ENCODE measurements at regions not wholly inside any gene's neighbourhood (a gene's known extent, or its start where the extent isn't known, plus 50 kb on each side); places are given as distances from the start of the nearest gene placed in this dataset.

GRCh38 chr15:31559786-31560185, 233.2 kb downstream of the KLF13 start:
- Histone ChIP-seq H3K27me3 (ENCODE audit: low read length) (no peaks in the 10 kb centered on the region), H4K20me1 (ENCODE audit: insufficient read depth, low read depth, low read length) (no peaks in the 10 kb centered on the region), H3K9me3 (ENCODE audit: low read length) (no peaks in the 10 kb centered on the region), H3K9me2 (replicated peaks; ENCODE audit: insufficient read depth, low read length) (no peaks in the 10 kb centered on the region), H2AFZ (ENCODE audit: low read length) (no peak overlapping the region), H3K36me3 (ENCODE audit: insufficient read depth, low read length) (no peaks in the 10 kb centered on the region), H3K4me2 (ENCODE audit: low read depth, low read length, poor library complexity, severe bottlenecking) (no peak overlapping the region), H3K4me1 (ENCODE audit: low read length) (no peaks in the 10 kb centered on the region), H3K4me3 (ENCODE audit: low read length) (no peak overlapping the region), H3K27ac (ENCODE audit: low read length) (no peak overlapping the region), H3K79me2 (ENCODE audit: low read length) (no peaks in the 10 kb centered on the region), H3K9ac (ENCODE audit: low read length) (no peak overlapping the region)
- no peak for DNase-seq

GRCh38 chr15:31560643-31561042, 234.0 kb downstream of the KLF13 start:
- no peak for DNase-seq
- H3K36me3 ChIP-seq (ENCODE audit: insufficient read depth, low read length): no peaks in the 10 kb centered on the region

DNA sequence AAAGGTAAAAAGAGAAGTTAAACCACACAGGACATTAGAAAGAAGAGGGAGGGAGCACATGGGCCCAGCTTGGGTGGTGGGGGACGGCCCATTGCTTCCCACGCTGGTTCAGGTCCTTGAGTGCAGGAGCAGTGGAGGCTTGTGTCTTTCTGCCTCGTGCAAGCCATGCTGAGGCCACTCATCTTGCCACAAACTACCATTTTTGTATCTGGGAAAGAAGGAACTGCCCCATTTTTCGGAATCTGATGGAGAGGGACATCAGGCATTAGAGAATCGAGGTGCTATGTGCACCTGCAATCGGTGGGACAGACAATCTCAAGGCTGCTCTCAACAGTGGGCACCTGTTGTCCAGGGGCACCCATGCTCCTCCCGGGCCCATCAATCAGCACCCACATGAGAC, 234.5 kb downstream of the KLF13 start:
- DNase-seq: no peak
- Histone ChIP-seq H3K4me2 (ENCODE audit: low read depth, low read length, poor library complexity, severe bottlenecking) (no peak overlapping the region), H3K36me3 (ENCODE audit: insufficient read depth, low read length) (no peaks in the 10 kb centered on the region), H3K27me3 (ENCODE audit: low read length) (no peaks in the 10 kb centered on the region), H3K4me3 (ENCODE audit: low read length) (no peak overlapping the region), H3K9me2 (replicated peaks; ENCODE audit: insufficient read depth, low read length) (no peaks in the 10 kb centered on the region), H3K9me3 (ENCODE audit: low read length) (no peaks in the 10 kb centered on the region), H3K4me1 (ENCODE audit: low read length) (no peaks in the 10 kb centered on the region), H4K20me1 (ENCODE audit: insufficient read depth, low read depth, low read length) (no peaks in the 10 kb centered on the region), H3K79me2 (ENCODE audit: low read length) (no peaks in the 10 kb centered on the region), H3K9ac (ENCODE audit: low read length) (no peak overlapping the region), H2AFZ (ENCODE audit: low read length) (no peak overlapping the region), H3K27ac (ENCODE audit: low read length) (no peak overlapping the region)

More at GRCh38 chr15:31560643-31561042, 234.0 kb downstream of the KLF13 start:
- no peaks in the 10 kb centered on the region for H3K9me2 ChIP-seq (replicated peaks; ENCODE audit: insufficient read depth, low read length)
- no peaks in the 10 kb centered on the region for H3K9me3 ChIP-seq (ENCODE audit: low read length)
- no peak overlapping the region for H3K4me3 ChIP-seq (ENCODE audit: low read length)
- H3K9ac ChIP-seq (ENCODE audit: low read length): no peak overlapping the region
- H3K27me3 ChIP-seq (ENCODE audit: low read length): no peaks in the 10 kb centered on the region
- H3K4me1 ChIP-seq (ENCODE audit: low read length): no peaks in the 10 kb centered on the region
- no peaks in the 10 kb centered on the region for H3K79me2 ChIP-seq (ENCODE audit: low read length)
- H3K27ac ChIP-seq (ENCODE audit: low read length): no peak overlapping the region
- H3K4me2 ChIP-seq (ENCODE audit: low read depth, low read length, poor library complexity, severe bottlenecking): no peak overlapping the region
- H4K20me1 ChIP-seq (ENCODE audit: insufficient read depth, low read depth, low read length): no peaks in the 10 kb centered on the region
- no peak overlapping the region for H2AFZ ChIP-seq (ENCODE audit: low read length)

DNA sequence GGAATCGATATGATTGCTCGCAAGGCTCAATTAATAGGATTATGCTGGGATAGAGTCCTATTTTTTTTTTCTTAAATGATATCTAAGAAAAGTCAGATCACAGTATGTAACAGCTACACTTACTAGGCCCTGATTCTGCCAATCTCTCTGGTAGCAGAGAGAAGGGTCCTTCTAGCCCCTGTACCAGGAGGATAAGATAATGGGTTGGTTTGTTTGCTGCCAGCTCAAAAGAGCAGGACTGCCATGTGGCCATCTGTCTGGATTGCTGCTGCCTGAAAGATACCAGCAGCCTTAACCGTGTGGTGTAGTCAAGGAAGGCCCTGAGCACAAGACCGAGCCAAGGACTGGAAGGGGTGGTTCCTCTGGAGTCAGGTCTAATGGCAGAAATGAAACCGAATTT, 236.4 kb downstream of the KLF13 start:
- H3K4me1 ChIP-seq (ENCODE audit: low read length): no peaks in the 10 kb centered on the region
- no peak overlapping the region for H3K4me3 ChIP-seq (ENCODE audit: low read length)
- no peaks in the 10 kb centered on the region for H3K9me2 ChIP-seq (replicated peaks; ENCODE audit: insufficient read depth, low read length)
- no peak overlapping the region for H3K27ac ChIP-seq (ENCODE audit: low read length)
- H3K27me3 ChIP-seq (ENCODE audit: low read length): no peaks in the 10 kb centered on the region
- DNase-seq: no peak
- no peaks in the 10 kb centered on the region for H4K20me1 ChIP-seq (ENCODE audit: insufficient read depth, low read depth, low read length)
- no peak overlapping the region for H3K9ac ChIP-seq (ENCODE audit: low read length)
- no peaks in the 10 kb centered on the region; the same call in 1 of the 2 replicates for H3K9me3 ChIP-seq (ENCODE audit: low read length)
- no peaks in the 10 kb centered on the region for H3K79me2 ChIP-seq (ENCODE audit: low read length)
- no peak overlapping the region for H2AFZ ChIP-seq (ENCODE audit: low read length)
- no peaks in the 10 kb centered on the region for H3K36me3 ChIP-seq (ENCODE audit: insufficient read depth, low read length)
- H3K4me2 ChIP-seq (ENCODE audit: low read depth, low read length, poor library complexity, severe bottlenecking): no peak overlapping the region

GRCh38 chr15:31563421-31563820, 236.8 kb downstream of the KLF13 start:
- H3K27me3 ChIP-seq (ENCODE audit: low read length): no peaks in the 10 kb centered on the region
- no peak overlapping the region for H3K9ac ChIP-seq (ENCODE audit: low read length)
- no peaks in the 10 kb centered on the region for H3K9me2 ChIP-seq (replicated peaks; ENCODE audit: insufficient read depth, low read length)
- peaks cover 2% of the 10 kb centered on the region; the same call in 1 of the 2 replicates for H3K9me3 ChIP-seq (ENCODE audit: low read length)
- DNase-seq: no peak
- H3K4me2 ChIP-seq (ENCODE audit: low read depth, low read length, poor library complexity, severe bottlenecking): no peak overlapping the region
- H4K20me1 ChIP-seq (ENCODE audit: insufficient read depth, low read depth, low read length): no peaks in the 10 kb centered on the region
- H3K4me3 ChIP-seq (ENCODE audit: low read length): no peak overlapping the region
- no peak overlapping the region for H3K27ac ChIP-seq (ENCODE audit: low read length)
- H3K4me1 ChIP-seq (ENCODE audit: low read length): no peaks in the 10 kb centered on the region
- no peak overlapping the region for H2AFZ ChIP-seq (ENCODE audit: low read length)
- H3K79me2 ChIP-seq (ENCODE audit: low read length): no peaks in the 10 kb centered on the region
- H3K36me3 ChIP-seq (ENCODE audit: insufficient read depth, low read length): no peaks in the 10 kb centered on the region

- no peak for DNase-seq
These were observed 241.2 kb downstream of the KLF13 start for GRCh38 chr15:31567861-31568260.

DNA sequence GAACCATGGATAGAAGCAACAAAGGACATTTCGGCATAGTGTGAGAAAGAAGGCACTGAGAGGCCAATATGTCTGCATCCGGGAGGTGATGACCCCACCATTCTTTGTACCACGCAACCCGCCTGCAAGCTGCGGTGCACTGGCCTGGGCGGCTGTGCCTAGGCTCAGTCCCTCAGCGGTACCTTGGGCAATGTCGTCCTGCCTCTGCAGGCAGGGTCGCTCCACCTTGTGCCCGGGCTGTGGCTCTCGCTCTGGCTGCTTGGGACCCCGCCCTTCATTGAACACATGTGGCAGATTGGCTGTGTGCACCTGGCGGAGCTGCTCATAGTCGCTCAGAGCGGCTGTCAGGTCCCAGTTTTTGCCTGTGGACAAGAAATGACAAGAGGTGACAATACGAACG, 243.2 kb downstream of the KLF13 start:
- H3K36me3 ChIP-seq (ENCODE audit: insufficient read depth, low read length): no peaks in the 10 kb centered on the region
- H3K9me2 ChIP-seq (replicated peaks; ENCODE audit: insufficient read depth, low read length): no peaks in the 10 kb centered on the region

More at GRCh38 chr15:31567861-31568260, 241.2 kb downstream of the KLF13 start:
- Histone ChIP-seq H2AFZ (ENCODE audit: low read length) (no peak overlapping the region), H3K4me3 (ENCODE audit: low read length) (no peak overlapping the region), H3K4me2 (ENCODE audit: low read depth, low read length, poor library complexity, severe bottlenecking) (no peak overlapping the region), H3K4me1 (ENCODE audit: low read length) (no peaks in the 10 kb centered on the region), H4K20me1 (ENCODE audit: insufficient read depth, low read depth, low read length) (no peaks in the 10 kb centered on the region), H3K27ac (ENCODE audit: low read length) (no peak overlapping the region), H3K9me2 (replicated peaks; ENCODE audit: insufficient read depth, low read length) (no peaks in the 10 kb centered on the region), H3K36me3 (ENCODE audit: insufficient read depth, low read length) (no peaks in the 10 kb centered on the region), H3K79me2 (ENCODE audit: low read length) (no peaks in the 10 kb centered on the region), H3K9ac (ENCODE audit: low read length) (no peak overlapping the region), H3K9me3 (ENCODE audit: low read length) (peaks cover 3% of the 10 kb centered on the region; the same call in 1 of the 2 replicates), H3K27me3 (ENCODE audit: low read length) (no peaks in the 10 kb centered on the region)

GRCh38 chr15:31570591-31570990, 244.0 kb downstream of the KLF13 start:
- no peak overlapping the region for H2AFZ ChIP-seq (ENCODE audit: low read length)
- no peaks in the 10 kb centered on the region for H3K9me2 ChIP-seq (replicated peaks; ENCODE audit: insufficient read depth, low read length)
- no peaks in the 10 kb centered on the region for H3K36me3 ChIP-seq (ENCODE audit: insufficient read depth, low read length)
- no peak overlapping the region for H3K4me2 ChIP-seq (ENCODE audit: low read depth, low read length, poor library complexity, severe bottlenecking)
- H4K20me1 ChIP-seq (ENCODE audit: insufficient read depth, low read depth, low read length): no peaks in the 10 kb centered on the region
- H3K27me3 ChIP-seq (ENCODE audit: low read length): no peaks in the 10 kb centered on the region
- no peak overlapping the region for H3K4me3 ChIP-seq (ENCODE audit: low read length)
- no peaks in the 10 kb centered on the region for H3K4me1 ChIP-seq (ENCODE audit: low read length)
- no peak overlapping the region for H3K27ac ChIP-seq (ENCODE audit: low read length)
- no peaks in the 10 kb centered on the region for H3K79me2 ChIP-seq (ENCODE audit: low read length)
- no peak overlapping the region for H3K9ac ChIP-seq (ENCODE audit: low read length)
- no peak for DNase-seq
- H3K9me3 ChIP-seq (ENCODE audit: low read length): peaks cover 3% of the 10 kb centered on the region; the same call in 1 of the 2 replicates

More for the DNA sequence above, 243.2 kb downstream of the KLF13 start:
- DNase-seq: no peak
- H4K20me1 ChIP-seq (ENCODE audit: insufficient read depth, low read depth, low read length): no peaks in the 10 kb centered on the region
- no peaks in the 10 kb centered on the region for H3K79me2 ChIP-seq (ENCODE audit: low read length)
- no peaks in the 10 kb centered on the region for H3K27me3 ChIP-seq (ENCODE audit: low read length)
- no peak overlapping the region for H3K27ac ChIP-seq (ENCODE audit: low read length)
- H2AFZ ChIP-seq (ENCODE audit: low read length): no peak overlapping the region
- no peak overlapping the region for H3K4me2 ChIP-seq (ENCODE audit: low read depth, low read length, poor library complexity, severe bottlenecking)
- H3K9me3 ChIP-seq (ENCODE audit: low read length): peaks cover 3% of the 10 kb centered on the region; the same call in 1 of the 2 replicates
- no peaks in the 10 kb centered on the region for H3K4me1 ChIP-seq (ENCODE audit: low read length)
- H3K4me3 ChIP-seq (ENCODE audit: low read length): no peak overlapping the region
- no peak overlapping the region for H3K9ac ChIP-seq (ENCODE audit: low read length)

DNA sequence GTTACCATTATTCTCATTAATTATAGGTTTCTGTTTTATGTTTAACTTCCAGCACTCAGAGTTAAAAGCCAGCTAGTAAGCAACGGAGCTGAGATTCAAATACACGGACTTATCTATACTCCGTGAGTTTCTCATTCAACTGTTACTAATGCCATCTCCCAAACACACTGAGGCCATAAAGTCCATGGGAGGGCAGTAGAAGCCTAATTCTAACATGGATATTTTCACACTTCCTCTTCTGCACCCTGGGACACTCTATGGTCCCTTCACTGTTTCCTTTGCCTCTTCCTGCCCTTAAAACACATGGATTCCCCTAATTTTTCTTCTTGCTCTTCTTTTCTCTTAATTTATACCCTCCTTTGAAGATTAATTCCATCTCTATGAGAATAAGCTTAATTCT, 245.0 kb downstream of the KLF13 start:
- Histone ChIP-seq H3K9me3 (ENCODE audit: low read length) (peaks cover 3% of the 10 kb centered on the region; the same call in 1 of the 2 replicates), H3K27ac (ENCODE audit: low read length) (no peak overlapping the region), H3K4me2 (ENCODE audit: low read depth, low read length, poor library complexity, severe bottlenecking) (no peak overlapping the region), H3K27me3 (ENCODE audit: low read length) (no peaks in the 10 kb centered on the region), H3K79me2 (ENCODE audit: low read length) (no peaks in the 10 kb centered on the region), H3K4me3 (ENCODE audit: low read length) (no peak overlapping the region), H2AFZ (ENCODE audit: low read length) (no peak overlapping the region), H3K36me3 (ENCODE audit: insufficient read depth, low read length) (no peaks in the 10 kb centered on the region), H3K9me2 (replicated peaks; ENCODE audit: insufficient read depth, low read length) (no peaks in the 10 kb centered on the region), H3K9ac (ENCODE audit: low read length) (no peak overlapping the region), H3K4me1 (ENCODE audit: low read length) (no peaks in the 10 kb centered on the region), H4K20me1 (ENCODE audit: insufficient read depth, low read depth, low read length) (no peaks in the 10 kb centered on the region)
- DNase-seq: no peak
